GM21526 (cell line): ENCODE measurements at regions not wholly inside any gene's neighbourhood (a gene's known extent, or its start where the extent isn't known, plus 50 kb on each side); places are given as distances from the start of the nearest gene placed in this dataset.

Experiments used
- ATAC-seq: cut with Tn5 transposase; IDR thresholded peaks from one replicate; pipeline ENCODE4 v1.9.1; 2021; ENCODE audit warnings: moderate library complexity; ENCODE audit not compliant: unreplicated experiment, low FRiP score

GRCh38 chr3:31174079-31174478 lies 279.6 kb upstream of the GADL1 start:
- no peak for ATAC-seq

DNA sequence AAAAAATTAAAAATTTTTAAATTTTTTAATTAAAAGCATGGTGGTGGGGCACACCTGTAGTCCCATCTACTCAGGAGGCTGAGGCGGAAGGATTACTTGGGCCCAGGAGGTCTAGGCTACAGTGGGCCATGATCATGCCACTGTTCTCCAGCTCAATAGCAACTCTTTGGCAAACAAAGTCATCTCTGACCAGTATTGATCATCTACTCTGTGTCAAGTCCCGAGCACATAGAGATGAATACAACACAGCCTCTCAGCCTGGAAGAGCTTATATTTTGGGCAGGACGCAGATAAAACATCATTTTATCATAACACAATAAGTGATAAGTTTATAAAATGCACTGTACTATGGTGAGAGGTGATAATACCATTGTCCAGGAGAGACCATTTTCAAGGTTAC lies 281.6 kb upstream of the GADL1 start:
- ATAC-seq, result no peak

GRCh38 chr3:31178467-31178866 lies 284.0 kb upstream of the GADL1 start:
- no peak for ATAC-seq

DNA sequence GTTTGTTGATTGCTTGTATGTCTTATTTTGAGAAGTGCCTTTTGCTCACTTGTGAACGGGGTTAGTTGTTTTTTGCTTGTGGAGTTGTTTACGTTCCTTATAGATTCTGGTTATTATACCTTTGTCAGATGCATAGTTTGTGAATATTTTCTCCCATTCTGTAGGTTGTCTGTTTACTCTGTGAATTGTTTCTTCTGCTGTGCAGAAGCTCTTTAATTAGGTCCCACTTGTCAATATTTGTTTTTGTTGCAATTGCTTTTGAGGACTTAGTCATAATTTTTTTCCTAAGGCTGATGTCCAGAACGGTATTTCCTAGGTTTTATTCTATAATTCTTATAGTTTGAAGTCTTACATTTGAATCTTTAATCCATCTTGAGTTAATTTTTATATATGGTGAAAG lies 285.3 kb upstream of the GADL1 start:
- ATAC-seq, result no peak

DNA sequence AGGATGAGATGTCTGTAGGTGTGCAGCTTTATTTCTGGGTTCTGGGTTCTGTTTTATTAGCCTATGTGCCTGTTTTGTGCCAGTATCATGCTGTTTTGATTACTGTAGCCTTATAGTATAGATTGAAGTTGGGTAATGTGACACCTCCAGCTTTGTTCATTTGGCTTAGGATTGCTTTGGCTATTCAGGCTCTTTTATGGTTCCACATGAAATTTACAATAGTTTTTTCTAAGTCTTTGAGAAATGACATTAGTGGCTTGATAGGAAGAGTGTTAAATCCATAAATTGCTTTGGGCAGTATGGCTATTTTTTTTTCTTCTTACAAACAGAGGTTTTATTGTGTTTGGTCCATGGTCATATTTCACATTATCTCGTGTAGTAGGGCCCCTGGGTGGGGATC lies 285.8 kb upstream of the GADL1 start:
- no peak for ATAC-seq

DNA sequence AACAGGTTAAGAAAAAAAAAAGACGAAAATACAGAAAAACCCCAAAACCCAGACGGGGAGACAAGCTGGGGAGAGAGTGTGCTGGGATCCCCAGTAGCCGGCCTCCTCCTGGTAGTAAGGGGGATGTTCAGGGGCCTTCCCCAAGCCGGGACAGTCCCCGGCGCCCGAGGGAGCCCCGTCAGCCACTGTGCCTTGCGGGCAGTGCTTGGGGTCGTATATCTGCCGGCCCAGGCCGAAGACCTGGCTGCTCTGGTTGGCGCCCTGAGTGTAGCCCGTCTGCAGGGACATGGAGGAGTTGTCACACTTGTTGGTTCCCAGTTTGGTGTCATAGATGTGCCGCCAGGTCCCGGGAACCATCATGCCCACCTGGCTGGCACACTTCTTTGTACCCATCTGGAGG lies 287.2 kb upstream of the GADL1 start:
- no peak for ATAC-seq

GRCh38 chr3:31182661-31183060 lies 288.2 kb upstream of the GADL1 start:
- ATAC-seq, result no peak

DNA sequence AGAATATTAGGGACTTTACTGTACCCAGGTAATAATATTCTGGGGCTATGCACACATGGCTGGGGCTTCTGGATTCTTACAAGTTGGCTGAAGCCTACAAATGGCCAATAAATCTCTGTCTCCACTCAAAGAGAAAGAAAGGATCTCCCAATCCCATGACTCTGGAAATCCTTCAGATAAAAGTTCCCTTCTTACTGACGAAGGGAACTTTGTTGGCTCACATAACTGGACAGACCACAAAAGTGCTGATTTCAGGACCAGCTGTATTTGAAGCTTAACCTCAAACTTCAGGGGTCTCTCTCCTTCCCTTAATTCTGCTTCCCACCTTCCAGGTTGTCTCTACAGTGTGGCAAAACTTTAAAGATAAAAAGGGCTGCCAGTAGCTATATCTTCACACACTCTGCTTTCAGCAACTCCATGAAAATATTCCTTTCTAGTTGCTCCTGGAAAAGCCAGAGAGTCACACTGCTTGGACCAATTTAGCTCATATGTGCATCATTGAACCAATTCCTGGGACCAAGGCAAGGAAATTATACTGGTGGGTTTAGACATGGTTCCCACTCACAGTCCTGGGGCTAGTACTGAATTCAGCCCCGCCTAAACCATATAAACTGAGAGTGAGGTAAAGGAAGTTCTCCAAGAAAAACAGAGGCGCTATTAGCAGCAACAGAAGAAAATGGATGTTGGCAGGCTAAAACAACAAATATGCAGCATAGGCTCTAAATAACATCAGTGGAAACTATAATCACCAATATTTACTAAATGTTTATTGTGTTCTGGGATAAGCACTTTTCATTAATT lies 290.0 kb upstream of the GADL1 start:
- ATAC-seq, result no peak

GRCh38 chr3:31185062-31185357 lies 290.5 kb upstream of the GADL1 start:
- ATAC-seq, result no peak

DNA sequence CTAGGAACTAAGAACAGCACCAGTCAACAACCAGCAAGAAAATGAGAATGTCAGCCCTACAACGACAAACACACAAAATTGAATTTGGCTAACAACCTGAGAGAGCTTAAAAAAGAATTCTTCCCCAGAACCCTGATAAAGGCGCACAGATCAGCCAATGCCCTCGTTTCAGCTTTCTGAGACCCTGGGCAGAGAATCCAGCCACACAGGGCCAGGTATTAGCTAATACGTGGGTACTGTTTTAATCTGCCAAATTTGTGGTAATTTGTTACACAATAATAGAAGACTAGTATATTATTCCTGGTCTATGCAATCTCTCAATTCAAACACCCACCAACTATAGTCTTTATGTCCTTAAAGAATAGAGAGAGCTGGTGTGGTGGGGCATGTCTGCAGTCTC lies 291.6 kb upstream of the GADL1 start:
- ATAC-seq, result no peak

- ATAC-seq, result no peak
These were observed 292.9 kb upstream of the GADL1 start for GRCh38 chr3:31187380-31187779.

DNA sequence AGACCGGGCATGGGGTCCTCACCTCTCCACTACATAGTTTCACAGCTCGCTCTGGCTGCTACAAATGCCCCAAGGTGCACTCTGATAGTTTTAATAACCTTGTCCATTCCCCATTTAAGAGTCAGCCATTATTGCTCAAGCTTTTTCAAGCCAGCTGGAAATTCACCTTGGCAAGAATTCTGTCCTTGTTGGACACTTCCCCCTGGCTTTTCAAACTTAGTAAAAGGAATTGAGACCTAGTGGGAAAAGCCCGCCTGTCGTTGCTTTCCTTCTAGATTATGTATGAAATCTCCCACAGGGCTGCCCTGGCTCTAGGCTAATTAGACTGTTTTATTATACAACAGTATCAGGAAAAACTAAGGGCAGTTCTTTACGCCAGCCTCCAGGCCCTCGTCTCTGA lies 293.7 kb upstream of the GADL1 start:
- no peak for ATAC-seq

DNA sequence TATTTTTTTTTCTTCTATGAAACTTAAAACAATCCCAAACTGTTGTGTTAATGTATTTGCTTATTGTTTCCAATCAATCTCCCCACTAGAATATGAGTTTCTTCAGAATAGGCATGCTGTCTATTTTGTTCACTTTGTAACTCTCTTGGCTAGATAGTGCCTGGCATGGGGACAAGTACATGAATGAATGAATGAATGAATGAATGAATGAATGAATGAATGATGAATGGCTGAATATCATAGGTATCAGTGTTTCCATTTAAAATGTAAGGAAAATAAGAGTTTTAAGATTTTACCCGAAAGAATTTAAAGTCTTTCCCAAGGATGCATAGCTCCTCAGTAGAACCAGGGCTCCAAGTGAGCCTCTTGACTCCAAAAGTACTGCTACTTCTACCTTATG lies 294.9 kb upstream of the GADL1 start:
- ATAC-seq, result no peak

- ATAC-seq, result no peak
These were observed 295.5 kb upstream of the GADL1 start for GRCh38 chr3:31189971-31190370.

- no peak for ATAC-seq
These were observed 296.9 kb upstream of the GADL1 start for GRCh38 chr3:31191354-31191753.

DNA sequence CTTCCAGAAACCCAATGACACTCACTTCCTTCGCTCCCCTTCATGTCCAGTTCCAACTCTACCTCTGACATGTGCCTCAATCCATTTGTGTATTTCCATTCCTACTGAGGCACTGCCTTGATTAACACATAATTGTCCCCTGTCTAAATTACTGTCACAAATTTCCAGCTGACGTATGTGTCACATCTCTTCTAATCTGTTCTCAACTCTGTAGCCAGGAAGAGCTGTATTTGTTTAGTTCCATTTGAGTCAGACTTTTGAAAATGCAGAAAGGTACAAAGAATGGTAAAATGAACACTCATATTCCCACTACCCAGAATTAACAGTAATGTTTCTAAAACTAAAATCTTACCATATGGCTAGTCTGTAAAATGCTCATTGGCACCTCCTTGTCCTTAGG lies 299.0 kb upstream of the GADL1 start:
- no peak for ATAC-seq

GRCh38 chr3:31193871-31194270 lies 299.4 kb upstream of the GADL1 start:
- ATAC-seq, result no peak

DNA sequence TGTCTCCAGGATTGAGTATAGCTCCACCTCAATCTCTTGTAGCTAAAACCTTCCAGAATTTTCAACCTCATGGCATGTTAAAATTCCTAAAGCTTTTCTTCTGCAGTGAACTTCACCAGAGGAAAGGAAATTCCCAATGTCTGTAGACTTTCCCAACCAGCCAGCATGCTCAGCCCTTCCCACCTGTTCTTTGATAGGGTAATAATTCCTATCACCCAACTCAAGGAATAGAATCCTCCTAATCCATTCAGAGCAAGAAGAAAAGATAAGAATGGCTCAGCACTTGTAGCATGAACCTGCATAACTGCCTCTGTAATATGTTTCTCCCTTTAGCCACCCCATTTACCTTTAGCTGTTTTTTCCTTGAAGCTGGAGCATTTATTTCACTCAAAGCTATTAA lies 301.8 kb upstream of the GADL1 start:
- ATAC-seq, result no peak

DNA sequence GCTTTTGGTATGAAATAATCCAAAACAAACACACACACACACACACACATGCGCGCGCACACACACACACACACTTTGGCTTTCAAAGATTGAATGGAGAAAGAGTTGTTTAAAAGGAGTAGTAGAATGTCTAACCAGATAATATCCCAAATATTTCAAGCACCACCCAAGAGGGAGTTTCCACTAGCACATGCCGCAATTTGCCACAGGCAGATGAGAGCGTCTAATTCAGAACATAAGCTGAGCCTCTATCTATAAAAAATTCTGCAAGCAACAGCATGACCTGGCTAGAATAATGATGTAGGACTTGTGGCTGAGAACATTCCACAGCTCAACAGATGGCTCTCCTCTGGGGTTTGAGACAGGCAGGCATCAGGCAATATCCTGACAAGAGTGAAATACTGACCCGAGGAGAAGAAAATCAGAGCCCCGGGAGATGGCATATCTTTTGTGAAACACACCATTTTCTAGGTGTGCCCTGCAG lies 302.5 kb upstream of the GADL1 start:
- no peak for ATAC-seq

- ATAC-seq, result no peak
These were observed 303.5 kb upstream of the GADL1 start for GRCh38 chr3:31197941-31198340.

- ATAC-seq, result no peak
These were observed 304.4 kb upstream of the GADL1 start for GRCh38 chr3:31198890-31199289.

DNA sequence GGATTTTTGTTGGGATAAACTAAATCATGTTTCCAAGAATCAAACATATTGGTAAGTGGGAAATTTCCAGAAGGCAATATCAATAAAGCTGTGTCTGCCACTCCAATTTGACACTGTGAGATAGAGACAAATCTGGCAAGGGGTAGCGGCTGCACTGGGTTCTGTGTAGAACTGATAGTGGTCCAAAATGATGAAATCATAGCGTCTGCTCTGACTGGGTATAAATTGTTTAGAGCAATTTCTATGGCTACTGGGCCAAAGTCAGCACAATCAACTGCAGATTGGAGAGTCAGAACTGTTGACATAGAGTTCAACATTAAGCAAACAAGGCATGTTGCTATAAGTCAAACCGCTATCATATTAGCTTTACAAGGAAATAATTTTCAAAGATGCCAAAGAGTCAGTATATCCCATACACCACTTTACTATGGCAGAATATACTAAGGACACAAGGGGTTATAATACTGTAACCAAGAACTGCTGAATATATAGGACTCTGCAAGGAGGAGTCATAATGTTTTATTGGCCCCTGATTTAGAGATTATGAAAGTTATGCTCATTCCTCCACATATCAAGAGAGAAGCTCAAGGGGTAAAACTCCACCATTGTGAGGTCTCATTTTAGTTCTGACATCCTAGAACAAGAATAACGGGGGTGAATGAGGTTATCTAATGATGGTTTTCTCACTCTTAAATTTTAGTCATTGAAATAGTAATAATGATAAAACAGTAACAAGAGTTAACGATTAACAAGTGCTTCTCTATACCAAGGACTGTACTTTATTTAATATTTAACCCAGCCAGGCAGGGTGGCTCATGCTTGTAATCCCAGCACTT lies 309.7 kb upstream of the GADL1 start:
- ATAC-seq, result no peak
